ENCODE measurements at regions not wholly inside any gene's neighbourhood (a gene's known extent, or its start where the extent isn't known, plus 50 kb on each side); places are given as distances from the start of the nearest gene placed in this dataset.

DNA sequence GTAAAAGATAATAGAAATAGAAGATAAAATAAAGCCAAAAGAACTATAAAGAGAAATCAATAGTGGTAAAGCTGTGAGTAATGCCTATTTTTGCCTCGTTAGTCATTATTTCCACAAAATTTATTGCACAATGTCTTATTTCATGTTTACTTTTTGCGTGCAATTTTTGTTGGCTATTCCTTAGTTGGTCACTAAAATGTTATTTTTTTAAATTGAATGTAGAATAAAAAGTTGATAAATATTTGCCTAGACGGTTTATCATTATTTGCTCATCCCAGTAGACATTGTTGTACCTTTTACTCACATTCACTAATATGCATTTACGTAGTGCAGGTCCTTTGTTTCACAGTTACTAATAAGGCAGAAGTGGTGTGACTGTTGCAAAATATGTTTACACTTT lies 227.8 kb upstream of the BMPER start:
- no peak overlapping the region for H3K4me3 ChIP-seq (ENCODE audit: low read length)
- H3F3A ChIP-seq (ENCODE audit: insufficient read depth, low read length) = no peaks in the 10 kb centered on the region

DNA sequence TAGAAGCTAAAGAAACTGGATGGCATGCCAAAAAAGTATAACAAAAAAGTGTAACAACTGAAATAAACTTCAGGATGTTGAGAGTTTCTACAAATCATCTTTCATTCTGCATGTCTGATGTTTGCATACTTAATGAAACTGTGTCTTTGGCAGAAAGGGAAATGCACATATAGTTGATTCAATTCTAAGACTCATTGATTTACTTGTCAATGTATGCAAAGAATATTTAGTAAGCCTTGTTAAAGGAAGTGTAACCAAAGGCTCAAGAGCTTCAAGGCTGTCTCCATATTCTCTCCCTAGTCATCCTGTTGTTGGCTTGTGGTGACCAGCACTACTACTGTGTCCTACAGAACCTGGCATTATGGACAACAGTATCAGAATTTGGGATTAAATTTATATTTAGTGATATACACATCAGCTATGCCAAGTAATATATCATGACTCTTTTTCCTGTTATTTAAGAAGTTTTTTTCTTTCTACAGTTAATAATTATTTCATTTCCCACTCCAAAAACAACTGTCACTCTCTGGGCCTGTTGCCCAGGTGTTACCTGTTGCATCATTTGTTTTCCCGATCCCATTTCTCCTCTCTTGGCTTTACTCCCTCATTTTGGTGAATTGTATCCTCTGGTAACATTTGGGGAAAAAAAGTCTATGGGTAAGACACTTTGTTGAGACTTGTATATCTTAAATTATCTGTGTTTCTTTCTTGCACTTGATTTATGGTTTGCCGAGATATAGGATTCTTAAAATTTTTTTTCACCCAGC lies 226.6 kb upstream of the BMPER start:
- no peaks in the 10 kb centered on the region for H4K20me1 ChIP-seq (ENCODE audit: insufficient read depth, low read length)
- H3K79me2 ChIP-seq (ENCODE audit: low read length) = no peaks in the 10 kb centered on the region
- no peak overlapping the region for H3K4me2 ChIP-seq (ENCODE audit: low read depth, low read length)
- H3K27ac ChIP-seq (ENCODE audit: low read length) = no peak overlapping the region
- H3K9me3 ChIP-seq (replicated peaks; ENCODE audit: insufficient read depth, low read length) = no peaks in the 10 kb centered on the region
- no peaks in the 10 kb centered on the region for H3K27me3 ChIP-seq (replicated peaks; ENCODE audit: insufficient read depth, low read length)
- H3F3A ChIP-seq (ENCODE audit: insufficient read depth, low read length) = no peaks in the 10 kb centered on the region
- no peaks in the 10 kb centered on the region for H3K9me2 ChIP-seq (replicated peaks; ENCODE audit: insufficient read depth, low read length)
- TF ChIP-seq EZH2 (optimal IDR thresholded peaks at IDR 0.05; ENCODE audit: low read depth, low read length) = no peak
- no peak for TF ChIP-seq EZH2phosphoT487 (IDR thresholded peaks at IDR 0.05; ENCODE audit: low read length)
- TF ChIP-seq, protein P1, sequence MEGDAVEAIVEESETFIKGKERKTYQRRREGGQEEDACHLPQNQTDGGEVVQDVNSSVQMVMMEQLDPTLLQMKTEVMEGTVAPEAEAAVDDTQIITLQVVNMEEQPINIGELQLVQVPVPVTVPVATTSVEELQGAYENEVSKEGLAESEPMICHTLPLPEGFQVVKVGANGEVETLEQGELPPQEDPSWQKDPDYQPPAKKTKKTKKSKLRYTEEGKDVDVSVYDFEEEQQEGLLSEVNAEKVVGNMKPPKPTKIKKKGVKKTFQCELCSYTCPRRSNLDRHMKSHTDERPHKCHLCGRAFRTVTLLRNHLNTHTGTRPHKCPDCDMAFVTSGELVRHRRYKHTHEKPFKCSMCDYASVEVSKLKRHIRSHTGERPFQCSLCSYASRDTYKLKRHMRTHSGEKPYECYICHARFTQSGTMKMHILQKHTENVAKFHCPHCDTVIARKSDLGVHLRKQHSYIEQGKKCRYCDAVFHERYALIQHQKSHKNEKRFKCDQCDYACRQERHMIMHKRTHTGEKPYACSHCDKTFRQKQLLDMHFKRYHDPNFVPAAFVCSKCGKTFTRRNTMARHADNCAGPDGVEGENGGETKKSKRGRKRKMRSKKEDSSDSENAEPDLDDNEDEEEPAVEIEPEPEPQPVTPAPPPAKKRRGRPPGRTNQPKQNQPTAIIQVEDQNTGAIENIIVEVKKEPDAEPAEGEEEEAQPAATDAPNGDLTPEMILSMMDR (IDR thresholded peaks at IDR 0.05; ENCODE audit: low read length) = no peak
- no peak overlapping the region for H3K9ac ChIP-seq (ENCODE audit: low read length)
- no peaks in the 10 kb centered on the region for H3K36me3 ChIP-seq (replicated peaks; ENCODE audit: insufficient read depth, low read length)
- no peak overlapping the region for H3K4me3 ChIP-seq (ENCODE audit: low read length)
- no peak for DNase-seq
- H2AFZ ChIP-seq (ENCODE audit: low read length) = no peak overlapping the region
- H3K4me1 ChIP-seq (ENCODE audit: low read length) = no peaks in the 10 kb centered on the region

More for the DNA sequence above, 227.8 kb upstream of the BMPER start:
- no peak overlapping the region for H3K4me2 ChIP-seq (ENCODE audit: low read depth, low read length)
- no peaks in the 10 kb centered on the region for H3K9me3 ChIP-seq (replicated peaks; ENCODE audit: insufficient read depth, low read length)
- no peaks in the 10 kb centered on the region for H3K36me3 ChIP-seq (replicated peaks; ENCODE audit: insufficient read depth, low read length)
- H3K9me2 ChIP-seq (replicated peaks; ENCODE audit: insufficient read depth, low read length) = no peaks in the 10 kb centered on the region
- H3K9ac ChIP-seq (ENCODE audit: low read length) = no peak overlapping the region
- TF ChIP-seq EZH2 (optimal IDR thresholded peaks at IDR 0.05; ENCODE audit: low read depth, low read length) = no peak
- TF ChIP-seq, protein P1 (IDR thresholded peaks at IDR 0.05; ENCODE audit: low read length) = no peak
- H3K27me3 ChIP-seq (replicated peaks; ENCODE audit: insufficient read depth, low read length) = no peaks in the 10 kb centered on the region
- no peak overlapping the region for H2AFZ ChIP-seq (ENCODE audit: low read length)
- H4K20me1 ChIP-seq (ENCODE audit: insufficient read depth, low read length) = no peaks in the 10 kb centered on the region
- no peak for DNase-seq
- H3K4me1 ChIP-seq (ENCODE audit: low read length) = no peaks in the 10 kb centered on the region
- H3K27ac ChIP-seq (ENCODE audit: low read length) = no peak overlapping the region
- no peaks in the 10 kb centered on the region for H3K79me2 ChIP-seq (ENCODE audit: low read length)

DNA sequence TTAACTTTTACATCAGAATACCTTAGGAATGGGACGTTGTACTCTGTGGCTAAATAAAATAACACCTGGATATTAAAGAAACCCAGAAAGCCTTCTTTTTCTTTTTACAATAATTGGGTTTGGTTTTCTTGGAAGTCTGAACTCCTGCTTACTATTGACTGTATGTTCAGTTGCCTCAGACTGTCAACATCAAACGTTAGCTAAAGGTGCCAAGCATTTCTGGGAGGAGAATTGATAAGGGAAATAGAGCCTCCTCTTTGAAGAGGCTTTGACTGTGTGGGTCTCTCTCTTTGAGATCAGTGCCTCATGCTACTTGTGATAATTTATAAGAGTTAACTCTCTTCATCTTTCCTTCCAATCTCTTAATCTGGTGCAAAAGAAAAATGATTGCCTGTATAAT lies 224.7 kb upstream of the BMPER start:
- H3K79me2 ChIP-seq (ENCODE audit: low read length) = no peaks in the 10 kb centered on the region
- no peaks in the 10 kb centered on the region for H3K9me2 ChIP-seq (replicated peaks; ENCODE audit: insufficient read depth, low read length)
- H3K27me3 ChIP-seq (replicated peaks; ENCODE audit: insufficient read depth, low read length) = no peaks in the 10 kb centered on the region
- H3K9ac ChIP-seq (ENCODE audit: low read length) = no peak overlapping the region
- TF ChIP-seq EZH2phosphoT487 (IDR thresholded peaks at IDR 0.05; ENCODE audit: low read length) = no peak
- TF ChIP-seq EZH2 (optimal IDR thresholded peaks at IDR 0.05; ENCODE audit: low read depth, low read length) = no peak
- TF ChIP-seq, protein P1 (IDR thresholded peaks at IDR 0.05; ENCODE audit: low read length) = no peak
- H3K36me3 ChIP-seq (replicated peaks; ENCODE audit: insufficient read depth, low read length) = no peaks in the 10 kb centered on the region
- H3K4me3 ChIP-seq (ENCODE audit: low read length) = no peak overlapping the region
- no peaks in the 10 kb centered on the region for H3K9me3 ChIP-seq (replicated peaks; ENCODE audit: insufficient read depth, low read length)
- no peak overlapping the region for H3K4me2 ChIP-seq (ENCODE audit: low read depth, low read length)
- no peaks in the 10 kb centered on the region for H3K4me1 ChIP-seq (ENCODE audit: low read length)
- H4K20me1 ChIP-seq (ENCODE audit: insufficient read depth, low read length) = no peaks in the 10 kb centered on the region
- no peak overlapping the region for H2AFZ ChIP-seq (ENCODE audit: low read length)
- H3K27ac ChIP-seq (ENCODE audit: low read length) = no peak overlapping the region
- no peak for DNase-seq
- no peaks in the 10 kb centered on the region for H3F3A ChIP-seq (ENCODE audit: insufficient read depth, low read length)

Data from MM.1S (cell line).